CD4-positive, alpha-beta T cell treated with Interleukin-1 beta for 1 hour (primary cell): ENCODE measurements at regions not wholly inside any gene's neighbourhood (a gene's known extent, or its start where the extent isn't known, plus 50 kb on each side); places are given as distances from the start of the nearest gene placed in this dataset.

Source experiments
- DNase-seq, 2 donors: peaks; one replicate each; pipeline ENCODE4 v3.0.0-alpha.2; 2020 to 2022

DNA sequence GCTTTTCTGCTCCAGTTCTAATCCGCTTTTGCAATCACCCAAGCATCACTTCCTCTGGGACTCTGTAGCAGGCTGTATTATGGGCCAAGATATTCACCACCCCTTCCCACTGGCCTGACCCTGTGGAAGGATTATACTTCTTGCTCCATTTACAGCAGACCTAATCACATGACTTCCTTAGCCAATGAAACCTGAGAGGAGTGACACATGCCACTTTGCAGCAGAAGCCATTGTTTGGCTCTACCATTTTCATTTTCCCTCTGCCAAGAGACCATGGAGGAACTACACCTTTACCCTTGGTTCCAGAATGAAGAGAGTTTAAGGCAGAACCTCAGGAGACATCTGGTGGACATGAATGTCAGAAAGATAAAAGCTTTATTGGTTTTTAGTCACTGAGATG lies 134.9 kb upstream of the HSD17B12 start:
- DNase-seq, result no peak

DNA sequence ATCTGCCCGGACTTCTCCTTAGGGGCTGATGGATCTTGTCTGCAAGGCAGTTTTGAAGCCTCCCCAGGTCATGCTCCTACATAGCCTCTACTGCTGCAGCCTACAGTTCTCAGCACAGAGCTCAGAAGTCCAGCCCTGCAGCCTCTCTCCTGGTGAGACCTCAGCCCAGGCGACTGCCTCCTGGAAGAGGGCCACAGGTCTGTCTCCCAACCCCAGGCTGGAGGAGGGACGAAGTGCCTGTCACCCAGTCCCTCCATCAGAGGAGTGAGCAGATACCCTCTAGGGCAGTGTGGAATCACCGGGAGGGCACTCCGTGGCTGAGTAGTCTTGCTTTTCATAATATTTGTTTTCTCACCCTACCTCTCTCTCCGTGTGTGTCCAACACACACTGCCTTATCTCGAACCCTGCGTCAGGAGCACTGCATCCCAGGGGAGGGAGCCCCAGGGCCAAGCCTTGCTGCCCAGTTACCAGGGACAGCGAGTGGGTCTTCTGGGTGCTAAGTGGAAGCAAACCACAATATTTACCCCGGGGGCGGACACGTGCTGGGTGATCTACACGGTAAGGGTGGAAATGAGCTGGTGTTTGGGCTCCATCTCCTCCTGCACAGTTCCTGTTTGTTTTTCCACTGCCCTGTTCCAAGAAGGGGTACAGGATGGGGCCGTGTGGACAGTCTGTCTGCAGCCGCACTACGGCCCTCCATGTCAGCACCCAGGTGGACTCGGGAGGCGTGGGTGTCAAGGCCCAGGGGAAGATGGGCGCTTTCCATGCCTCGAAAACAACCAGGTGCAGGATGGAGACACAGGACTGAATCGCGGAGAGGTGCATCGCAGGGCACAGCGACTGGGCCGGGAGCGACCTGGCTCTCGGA lies 133.7 kb upstream of the HSD17B12 start:
- DNase-seq, result no peak

DNA sequence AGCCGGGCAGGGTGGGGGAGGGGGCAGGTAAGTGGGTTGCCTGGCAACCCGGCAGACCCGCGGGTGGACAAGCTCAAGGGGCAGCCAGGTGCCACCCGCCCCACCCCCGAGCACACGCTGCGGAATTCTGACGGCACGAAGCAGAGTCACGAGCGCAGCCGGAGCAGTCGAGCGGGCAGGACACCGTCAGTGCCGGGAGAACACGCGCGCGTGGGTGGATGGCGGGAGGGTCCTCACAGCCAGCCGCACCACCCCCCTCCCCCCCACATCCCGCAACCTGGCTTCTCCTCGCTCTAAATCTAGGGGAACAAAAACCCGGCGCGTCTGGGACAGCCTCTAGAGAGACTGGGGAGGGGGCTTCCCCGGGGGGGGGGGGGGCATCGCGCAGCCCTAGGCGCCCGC lies 133.1 kb upstream of the HSD17B12 start:
- DNase-seq, result no peak

DNA sequence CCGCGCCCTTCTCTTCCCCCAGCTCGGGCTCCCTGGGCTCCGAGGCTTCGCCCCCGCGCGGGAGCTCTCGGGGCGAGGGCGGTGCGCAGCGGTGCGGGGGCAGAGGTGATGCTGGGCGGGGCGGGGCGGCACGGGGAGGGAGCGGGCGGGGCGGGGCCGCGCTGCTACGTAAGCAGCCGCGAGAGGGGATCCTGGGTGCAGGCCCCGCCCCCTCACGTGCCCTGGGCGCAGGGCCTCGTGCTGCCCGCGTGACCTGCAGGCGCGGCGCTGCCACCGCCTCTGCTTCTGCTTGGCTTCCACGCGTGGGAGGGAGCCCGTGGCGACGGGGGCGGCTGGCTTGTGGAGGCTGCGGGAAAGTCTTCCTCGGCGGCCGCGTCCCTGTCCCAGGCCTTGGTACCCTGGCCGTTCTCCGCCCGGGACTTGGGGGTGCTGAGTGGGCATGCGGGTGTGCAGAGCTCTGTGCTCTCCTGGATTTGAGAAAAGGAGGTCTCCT lies 132.6 kb upstream of the HSD17B12 start:
- DNase-seq, result no peak

DNA sequence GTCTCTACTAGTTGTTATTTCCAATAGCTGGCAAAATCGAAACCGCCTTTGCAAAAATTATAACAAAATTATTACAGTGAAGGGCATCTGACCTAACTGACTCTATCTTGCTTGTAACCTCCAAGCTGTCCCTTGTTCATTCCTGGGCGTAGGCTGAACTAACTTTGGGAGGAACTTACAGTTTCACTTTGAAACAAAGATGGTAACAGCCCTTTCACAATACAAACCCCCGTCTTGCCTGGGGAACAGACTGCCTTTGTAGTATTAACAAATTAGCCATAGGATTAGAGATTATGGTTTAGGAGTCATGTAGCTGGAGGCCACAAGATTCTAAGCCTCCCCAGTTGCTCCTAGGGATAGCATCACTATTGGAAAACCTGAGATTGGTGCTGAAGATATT lies 131.6 kb upstream of the HSD17B12 start:
- no peak for DNase-seq

DNA sequence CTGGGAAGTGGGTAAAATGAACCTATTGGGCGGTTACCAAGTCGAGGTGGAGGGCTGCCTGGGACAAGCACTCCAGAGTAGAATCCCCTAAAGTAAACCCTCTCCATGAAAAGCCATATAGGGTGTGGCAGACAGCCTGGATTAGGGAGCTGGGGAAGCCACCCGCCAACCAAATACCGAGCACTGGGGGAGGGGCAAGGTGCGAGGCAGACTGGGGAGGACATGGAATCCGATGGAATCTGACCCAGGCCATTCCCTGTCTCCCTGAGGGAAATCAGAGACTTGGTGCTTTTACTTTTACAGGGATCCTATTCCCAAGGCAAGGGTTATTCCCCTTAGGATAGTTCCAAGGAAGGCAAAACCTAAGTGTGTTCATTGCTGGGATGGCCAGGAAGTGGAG lies 130.9 kb upstream of the HSD17B12 start:
- no peak for DNase-seq

DNA sequence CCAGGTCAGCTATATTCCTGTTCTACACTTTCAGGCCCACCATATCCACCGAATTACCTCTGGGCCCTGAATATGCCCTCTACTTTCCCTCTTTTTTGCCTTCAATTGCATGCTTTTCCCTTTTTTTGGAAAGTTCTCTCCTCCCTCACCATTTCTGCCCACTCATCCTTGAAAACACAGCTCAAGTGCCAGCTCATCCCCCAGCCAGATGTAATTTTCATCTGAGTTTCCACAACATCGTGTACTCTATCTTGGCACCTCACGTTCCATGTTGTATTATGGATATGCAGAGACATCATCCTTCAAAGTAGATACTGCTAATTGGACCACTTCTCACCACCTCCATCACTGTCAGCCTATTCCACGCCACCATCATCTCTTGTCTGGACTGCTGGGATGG lies 129.8 kb upstream of the HSD17B12 start:
- no peak for DNase-seq

DNA sequence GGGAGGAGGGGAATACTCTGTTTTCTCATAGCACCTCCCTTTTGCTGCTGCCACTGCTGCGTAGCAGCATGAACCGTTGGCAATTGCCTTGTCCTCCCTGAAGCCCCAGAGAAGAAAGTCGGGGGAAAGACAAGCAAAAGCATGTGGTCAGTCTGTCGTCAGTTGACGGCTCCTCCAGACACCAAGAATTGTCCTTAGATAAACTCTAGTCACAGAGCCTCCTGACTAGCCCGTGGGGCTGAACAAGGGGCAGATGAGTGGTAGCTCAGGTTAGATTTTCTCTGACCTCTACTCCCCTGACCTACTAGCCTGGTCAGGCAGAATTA lies 126.4 kb upstream of the HSD17B12 start:
- no peak for DNase-seq

DNA sequence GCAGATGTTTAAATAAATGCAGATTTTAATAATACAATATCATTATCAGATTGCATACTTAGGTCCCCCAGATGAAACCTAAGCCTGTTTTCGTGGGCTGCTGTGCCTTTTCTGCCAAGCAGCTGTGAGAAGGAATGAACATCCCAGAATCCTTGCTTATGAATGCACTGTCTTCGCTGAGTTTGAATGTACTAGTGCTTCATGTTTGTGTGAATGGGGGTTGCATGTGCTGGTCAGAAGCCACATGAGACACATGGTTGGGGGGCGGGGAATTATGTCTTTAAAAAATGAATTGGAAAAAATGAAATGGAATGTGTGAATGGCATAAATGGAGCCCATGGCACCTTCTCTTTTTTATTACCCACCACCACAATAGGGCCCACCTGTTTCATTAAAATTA lies 125.4 kb upstream of the HSD17B12 start:
- DNase-seq, result no peak

DNA sequence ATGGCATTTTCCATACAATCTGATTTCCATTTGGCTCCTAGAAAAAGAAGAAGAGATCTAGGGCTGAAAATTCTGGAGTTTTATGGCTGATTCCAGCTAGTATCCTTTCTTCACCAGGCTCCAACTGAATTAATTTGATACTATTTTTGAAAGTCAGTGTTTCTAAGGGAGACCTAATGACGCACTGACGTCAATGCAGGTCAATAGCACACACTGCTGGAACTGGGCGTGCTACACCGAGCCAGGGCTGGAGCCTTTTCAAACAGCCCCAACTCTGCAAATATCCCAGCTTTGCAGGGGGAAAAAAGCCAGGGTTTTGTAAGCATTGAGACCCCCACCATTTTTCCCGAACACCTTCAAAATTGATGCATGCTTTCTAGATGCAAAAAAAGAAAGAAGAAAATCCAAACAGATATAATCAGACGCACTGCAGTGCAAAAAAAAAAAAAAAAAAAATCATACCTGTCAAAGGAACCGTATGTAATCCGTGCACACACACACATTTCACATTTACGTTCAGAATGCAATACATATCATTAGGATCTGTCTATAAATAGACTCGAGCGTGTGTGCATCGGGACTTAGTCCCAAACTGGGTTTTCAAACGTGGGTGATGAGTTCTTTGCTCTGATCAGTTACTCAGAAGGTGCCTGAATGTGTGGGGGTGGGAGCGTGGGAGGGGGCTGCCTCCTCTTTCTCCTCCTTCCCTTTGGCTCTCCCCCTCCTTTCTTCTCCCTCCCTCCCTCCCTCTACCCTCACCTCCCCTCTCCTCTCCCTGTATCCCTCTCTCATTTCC lies 124.5 kb upstream of the HSD17B12 start:
- DNase-seq, result no peak

DNA sequence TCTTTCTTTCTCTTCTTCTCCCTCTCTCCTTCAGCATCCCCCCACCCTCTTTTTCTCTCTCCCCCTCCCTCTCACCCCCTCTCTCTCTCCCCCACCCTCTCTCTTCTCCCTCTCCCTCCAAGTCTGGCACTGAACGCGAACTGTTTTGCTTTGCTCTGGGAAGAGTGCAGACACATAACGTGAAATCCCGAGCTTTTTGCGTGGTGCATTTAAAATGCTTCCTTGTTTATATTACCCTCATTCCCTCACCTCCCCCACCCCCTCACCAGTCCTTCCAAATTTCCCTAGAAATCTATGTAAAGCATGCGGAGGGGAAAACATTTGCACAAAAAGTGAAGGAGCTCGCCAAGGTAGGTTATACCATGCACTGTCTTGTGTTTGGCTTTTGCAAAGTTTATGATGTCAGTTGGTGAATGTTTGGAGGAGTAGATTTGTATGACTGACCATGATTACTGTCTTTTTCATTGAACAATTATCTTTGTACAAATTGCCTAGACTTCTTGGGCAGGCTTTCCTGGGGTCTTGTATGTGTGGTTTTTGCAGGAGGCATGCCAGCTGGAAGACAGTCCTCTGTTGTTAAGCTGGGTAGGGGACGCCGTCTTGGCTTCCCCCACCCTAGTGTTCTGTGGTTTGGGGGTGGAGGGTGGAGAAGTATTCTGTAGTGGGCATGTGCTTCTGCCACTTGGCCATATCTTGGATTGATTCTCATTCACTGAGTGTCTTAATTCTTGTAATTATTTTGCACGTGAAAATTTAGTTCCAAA lies 123.7 kb upstream of the HSD17B12 start:
- DNase-seq, result no peak

DNA sequence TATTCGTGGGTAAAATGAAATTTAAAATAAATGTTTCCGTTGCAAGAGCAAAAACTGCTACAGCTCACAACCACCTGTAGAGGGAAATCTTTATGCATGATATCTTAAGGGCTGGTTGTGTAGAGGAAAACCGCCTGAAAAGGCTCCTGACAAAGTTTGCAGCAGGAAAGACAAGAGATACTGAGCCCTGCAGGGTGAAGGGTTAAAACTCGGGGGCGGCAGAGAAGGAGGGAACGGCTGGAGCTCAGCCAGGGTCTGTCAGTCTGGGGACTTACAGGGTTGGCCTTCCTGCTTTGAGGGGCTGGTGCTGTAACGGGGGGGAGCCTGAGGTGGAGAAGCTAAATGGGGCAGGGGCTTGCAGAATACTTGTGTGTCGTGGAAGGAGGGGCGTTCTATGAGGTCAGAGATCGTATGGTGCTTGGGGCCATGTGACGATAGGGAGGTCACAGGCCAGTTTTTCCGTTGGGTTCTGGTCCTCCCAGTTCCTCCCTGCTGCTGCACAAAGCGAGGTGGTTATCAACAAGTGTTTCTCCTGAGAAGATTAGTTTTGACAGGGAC lies 122.9 kb upstream of the HSD17B12 start:
- no peak for DNase-seq

DNA sequence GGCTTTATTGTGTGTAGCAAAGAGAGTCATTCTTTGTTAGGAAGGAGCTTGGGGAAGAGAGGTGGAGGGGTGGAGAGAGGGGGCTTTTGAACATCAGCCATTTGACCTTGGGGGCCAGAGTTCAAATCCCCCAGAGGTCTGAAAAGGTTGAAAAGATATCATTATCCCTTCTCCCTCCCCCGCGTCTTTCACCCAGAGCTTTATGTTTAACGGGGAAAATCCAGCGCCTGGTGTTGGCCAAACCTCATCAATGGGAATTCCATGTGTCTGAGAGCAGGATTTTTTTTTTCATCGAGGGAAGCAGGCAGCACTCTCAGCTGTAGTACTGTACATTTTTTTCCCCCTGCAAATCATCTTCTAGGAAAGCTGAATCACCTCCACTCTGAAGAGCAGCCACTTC lies 122.4 kb upstream of the HSD17B12 start:
- no peak for DNase-seq

DNA sequence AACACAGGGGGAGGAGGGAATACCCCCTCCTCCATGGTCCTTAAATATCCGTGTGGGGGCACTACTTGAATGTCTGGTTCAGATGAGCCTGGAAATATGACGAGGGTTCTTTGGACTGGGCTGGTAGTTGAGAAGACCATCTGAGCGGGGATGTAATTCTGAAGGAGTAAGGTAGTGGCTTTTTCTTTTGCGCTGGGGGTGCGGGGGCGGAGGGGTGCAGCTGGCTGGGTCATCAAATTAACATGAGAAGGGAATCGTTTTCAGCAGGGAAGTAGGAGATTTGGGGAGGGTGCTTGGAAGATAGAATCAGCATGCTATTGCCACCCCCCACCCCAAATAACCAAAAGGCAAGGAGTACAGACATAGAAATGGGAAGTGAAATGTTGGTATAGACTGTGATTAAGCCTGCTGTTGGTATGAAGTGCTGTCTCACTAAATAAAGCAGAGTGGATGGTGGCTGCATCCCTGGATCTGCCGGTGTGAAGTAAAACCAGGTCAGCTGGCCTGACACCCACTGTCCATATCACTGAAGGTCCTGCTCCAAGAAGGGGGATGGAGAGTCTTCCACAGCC lies 121.9 kb upstream of the HSD17B12 start:
- DNase-seq, result no peak

DNA sequence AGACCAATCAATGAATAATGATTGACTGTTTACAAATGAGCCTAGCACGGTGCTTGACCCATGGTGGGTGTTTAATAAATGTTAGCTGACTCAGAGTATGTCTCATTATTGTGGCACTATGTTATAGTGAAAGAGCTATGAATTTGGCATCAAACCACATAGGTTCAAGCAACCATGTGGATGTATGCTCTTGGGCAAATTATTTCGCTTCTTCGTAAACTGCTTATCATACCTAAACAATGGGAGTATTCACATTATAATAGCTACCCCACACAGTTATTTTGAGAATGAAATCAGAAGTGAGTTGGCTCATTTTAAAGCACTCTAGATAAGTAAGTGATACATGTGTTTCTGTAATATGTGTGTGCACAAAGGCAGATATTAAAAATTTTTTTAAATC lies 118.7 kb upstream of the HSD17B12 start:
- no peak for DNase-seq

DNA sequence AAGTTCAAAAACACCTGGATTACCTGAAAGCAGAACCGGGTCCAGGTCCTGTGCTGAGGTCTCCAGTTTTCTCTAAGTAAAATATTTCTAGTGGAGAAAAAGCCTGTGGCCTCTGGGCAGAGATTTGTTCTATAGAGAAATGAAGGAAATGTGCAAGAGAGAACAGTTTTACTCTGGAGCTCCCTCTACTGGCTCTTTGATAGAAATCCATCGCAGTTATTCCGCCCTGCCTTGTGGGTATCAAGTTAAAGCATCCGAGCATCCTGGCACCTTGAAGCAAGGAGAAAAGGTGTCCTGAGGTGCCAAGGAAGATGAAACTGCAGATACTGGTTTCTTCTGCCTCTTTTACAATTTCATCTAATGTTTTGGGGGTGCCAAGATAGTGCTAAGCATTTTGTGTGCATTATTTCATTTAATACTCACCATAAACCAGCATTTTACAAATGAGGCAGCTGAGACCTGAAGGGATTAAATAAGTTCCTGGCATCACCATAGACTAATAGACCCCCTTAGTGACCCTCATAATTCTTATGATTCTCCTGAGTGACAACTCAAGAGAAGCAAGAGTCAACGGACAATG lies 113.1 kb upstream of the HSD17B12 start:
- peak in 1 of 2 donors; percentile 20 for DNase-seq

DNA sequence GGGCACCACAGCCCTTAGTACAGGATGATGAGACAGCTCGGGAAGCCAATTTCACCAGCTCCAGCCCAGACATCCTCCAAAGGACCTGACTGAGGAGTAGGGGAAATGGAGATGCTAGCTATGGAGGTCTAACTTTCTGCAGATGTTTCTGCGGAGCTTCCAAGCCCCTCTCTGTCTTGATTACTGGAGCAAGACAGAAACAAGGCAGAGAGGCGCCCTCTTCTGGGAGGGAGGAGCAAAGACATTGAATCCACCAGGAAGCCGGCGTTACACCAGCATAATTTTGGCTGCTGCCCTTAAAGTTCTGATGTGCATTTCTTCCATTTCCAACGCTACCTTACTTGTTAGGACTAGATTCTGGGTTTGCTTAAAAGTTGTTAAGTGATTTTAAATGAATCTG lies 107.3 kb upstream of the HSD17B12 start:
- DNase-seq, result no peak

DNA sequence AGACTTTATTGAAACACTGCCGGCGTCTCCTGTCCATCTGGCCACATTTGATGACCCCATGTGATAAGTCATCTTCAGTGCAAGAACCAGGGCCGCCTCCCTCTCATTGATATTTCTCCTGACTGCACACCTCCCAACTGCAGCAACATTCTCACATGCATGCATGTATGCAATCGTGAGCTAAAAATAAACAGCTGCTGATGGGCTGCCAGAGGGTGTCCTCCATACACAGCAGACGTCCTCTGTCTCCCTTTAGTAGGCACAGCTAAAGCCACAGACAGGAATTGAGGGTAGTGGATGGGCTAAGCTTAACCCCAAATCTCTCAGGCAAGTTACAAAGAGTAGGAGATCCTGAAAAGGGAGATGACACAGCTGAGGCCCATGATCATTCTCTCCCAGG lies 106.7 kb upstream of the HSD17B12 start:
- DNase-seq, result no peak

DNA sequence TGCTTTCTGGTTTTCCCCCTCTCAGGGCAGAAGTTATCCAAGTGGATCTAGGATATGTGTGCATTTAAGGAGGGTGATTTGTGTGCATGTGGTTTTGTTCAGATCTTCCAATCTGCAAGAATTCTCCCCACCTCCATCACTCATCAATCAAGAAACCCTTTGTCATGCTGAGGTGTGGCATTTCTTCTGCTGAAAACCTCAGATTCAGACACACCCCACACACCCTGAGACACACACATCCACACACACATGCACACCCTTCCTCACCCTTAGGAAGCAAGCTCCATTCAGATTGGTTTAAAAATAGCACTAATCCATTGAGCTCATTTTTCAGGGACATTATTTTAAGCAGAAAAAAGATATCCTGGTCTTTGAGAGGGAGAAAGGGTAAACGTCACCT lies 106.1 kb upstream of the HSD17B12 start:
- DNase-seq, result no peak

DNA sequence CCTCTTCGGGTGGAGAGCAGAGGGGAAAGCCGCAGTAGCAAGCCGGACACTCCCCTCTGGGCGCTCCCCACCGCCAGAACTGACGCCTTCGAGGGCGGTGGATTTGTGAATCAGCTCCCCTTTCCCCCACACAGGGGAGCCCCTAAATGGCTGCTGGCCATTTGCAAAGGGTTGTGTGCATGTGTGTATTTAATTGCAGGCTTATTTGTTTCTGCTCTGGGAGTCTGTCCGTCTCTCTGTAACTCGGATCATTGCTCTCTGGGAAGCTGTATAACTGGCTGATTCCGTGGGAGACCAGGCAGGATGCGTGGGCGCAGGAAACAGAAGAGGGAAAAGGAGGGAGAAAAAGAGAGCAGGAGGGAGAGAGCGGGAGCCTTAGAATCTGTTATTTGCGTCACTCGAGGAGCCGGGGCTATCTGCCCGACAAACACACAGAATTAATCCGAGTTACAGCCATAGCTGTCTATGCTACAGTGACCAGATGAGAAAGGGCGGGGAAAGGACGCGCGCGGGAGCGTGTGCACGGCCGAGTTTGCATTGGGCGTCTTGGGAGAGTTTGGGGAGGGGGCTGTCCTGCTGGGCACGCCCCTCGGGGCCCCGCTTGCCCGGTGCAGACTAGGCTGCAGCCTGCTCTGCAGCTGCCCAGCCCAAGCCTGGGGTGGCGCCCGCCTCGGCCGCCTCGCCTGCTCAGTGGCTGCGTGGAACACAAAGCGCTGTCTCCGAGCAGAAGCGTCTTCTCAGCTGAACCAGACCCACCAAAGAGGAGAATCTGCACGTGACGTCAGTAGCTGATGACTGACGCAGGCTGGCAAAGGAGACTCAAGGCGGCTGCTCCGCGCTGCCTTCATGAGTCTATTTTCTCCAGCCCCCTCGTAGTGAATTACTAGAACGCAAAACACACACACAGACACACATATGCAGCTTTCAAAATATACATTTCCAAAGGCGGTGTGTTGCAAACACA lies 105.3 kb upstream of the HSD17B12 start:
- no peak for DNase-seq

DNA sequence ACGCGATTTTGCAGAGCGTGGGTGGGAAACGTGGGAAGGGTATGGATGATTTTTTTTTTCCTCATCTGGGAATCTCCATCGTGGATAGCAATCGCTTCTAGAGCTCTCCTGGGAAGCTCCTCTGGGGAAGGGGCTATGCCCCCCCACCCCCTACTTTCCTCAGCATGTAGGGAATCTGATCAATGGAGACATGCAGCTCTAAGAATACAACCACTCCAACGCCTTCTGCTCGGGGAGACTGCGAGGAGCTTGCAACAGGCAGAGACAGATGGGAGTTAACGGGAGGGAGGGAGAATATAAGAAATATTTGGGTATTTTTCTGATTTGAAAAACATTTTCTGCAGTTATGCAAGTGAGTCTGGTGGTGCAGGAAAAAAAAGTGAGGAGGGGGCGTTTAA lies 104.6 kb upstream of the HSD17B12 start:
- no peak for DNase-seq
